K562 (cell line): ENCODE measurements at regions not wholly inside any gene's neighbourhood (a gene's known extent, or its start where the extent isn't known, plus 50 kb on each side); places are given as distances from the start of the nearest gene placed in this dataset.
"Not testable (repeated sequence)": the region's sequence is repeated elsewhere in the genome, so short reads cannot be mapped to it uniquely, and the experiment has no call there.

ENCODE experiments used
- ATAC-seq: fragments of 200-7000 bp; cut with Tn5 transposase; 3 replicates; pipeline ENCODE4 v1.9.1; 2020; ENCODE audit warnings: moderate library complexity
- BruUV-seq: library from RNA; stranded (reverse); fragments of 400-500 nt; replicated peaks from 2 replicates; lab custom pipeline; 2021; lab: Mats Ljungman, UMichigan
- CTCF ChIA-PET: fragments of 300-600 bp; formaldehyde crosslinking; extraction: SDS; loops from one replicate; lab custom pipeline; 2021; ENCODE audit warnings: low intra/inter-chr PET ratio; lab: Yijun Ruan, JAX
- POLR2A ChIA-PET: fragments of 300-600, 350-650 bp; sonication (Branson Sonifier 250); formaldehyde crosslinking; extraction: SDS; loops from one replicate; lab custom pipeline; 2021; ENCODE audit warnings: antibody characterized with exemption, inconsistent platforms; lab: Yijun Ruan, JAX
- DNase-seq, 4 experiments: peaks; one replicate each; pipeline versions ENCODE4 v3.0.0 to v3.0.0-alpha.2; 2011 to 2018; ENCODE audit warnings: low spot score in 3 of 4, mixed read lengths in 3 of 4; ENCODE audit errors: extremely low read depth in 1 of 4
- FAIRE-seq: peaks from 2 replicates; lab custom pipeline; 2011; peaks lifted over from hg19 to GRCh38; lab: Jason Lieb, UNC
- H2AFZ ChIP-seq: 2 replicates; pipeline ENCODE4 v1.6.0; 2011; ENCODE audit warnings: low read depth, low read length, control low read depth, inconsistent platforms
- H3K27ac ChIP-seq: fragments of 200-600 bp; 3 replicates; pipeline ENCODE4 v1.8.0; 2011; ENCODE audit warnings: low read depth, mild to moderate bottlenecking, control low read depth, inconsistent platforms, low read length, moderate library complexity, mixed read lengths; ENCODE audit errors: extremely low read depth
- H3K27me3 ChIP-seq, 2 experiments: fragments of 300-600 bp in 1 of 2; 2 replicates in 1 of 2; 3 replicates in 1 of 2; pipeline versions ENCODE4 v1.6.0 to v1.8.0; 2011; ENCODE audit warnings: inconsistent platforms in 2 of 2, low read length in 2 of 2, mild to moderate bottlenecking in 1 of 2, mixed read lengths in 1 of 2, moderate library complexity in 1 of 2; ENCODE audit not compliant: control insufficient read depth in 2 of 2, insufficient read depth in 2 of 2
- H3K36me3 ChIP-seq: fragments of 300-600 bp; 3 replicates; pipeline ENCODE4 v1.8.0; 2011; ENCODE audit warnings: mild to moderate bottlenecking, low read length, inconsistent platforms; ENCODE audit not compliant: control insufficient read depth, insufficient read depth
- H3K4me1 ChIP-seq, 2 experiments: fragments of 200-600 bp in 1 of 2; replicated peaks in 1 of 2; 2 replicates in 1 of 2; 3 replicates in 1 of 2; pipeline versions ENCODE4 v1.5.1 to v1.8.0; 2011; ENCODE audit warnings: inconsistent platforms in 2 of 2, low read length in 2 of 2, mild to moderate bottlenecking in 1 of 2, mixed read lengths in 1 of 2, moderate library complexity in 1 of 2; ENCODE audit not compliant: control insufficient read depth in 2 of 2, insufficient read depth in 2 of 2
- H3K4me2 ChIP-seq: 2 replicates; pipeline ENCODE4 v1.6.1; 2011; ENCODE audit warnings: low read length, control low read depth, inconsistent platforms, mixed read lengths; ENCODE audit not compliant: insufficient read depth
- H3K4me3 ChIP-seq: fragments of 200-600 bp; sonication (generic), shearing (Covaris generic); 2 replicates; pipeline ENCODE4 v1.5.1; 2016; ENCODE audit warnings: control low read depth, inconsistent platforms
- H3K79me2 ChIP-seq: fragments of 200-600 bp; 3 replicates; pipeline ENCODE4 v1.8.0; 2011; ENCODE audit warnings: low read length, inconsistent platforms; ENCODE audit not compliant: control insufficient read depth, insufficient read depth
- H3K9ac ChIP-seq, 2 experiments: 2 replicates each; pipeline versions ENCODE4 v1.6.0 to v1.6.1; 2011; ENCODE audit warnings: low read depth in 2 of 2, low read length in 2 of 2, control low read depth in 1 of 2, inconsistent platforms in 1 of 2, mild to moderate bottlenecking in 1 of 2, mixed read lengths in 1 of 2; ENCODE audit not compliant: insufficient read depth in 1 of 2
- H3K9me1 ChIP-seq: one replicate; pipeline ENCODE4 v1.6.0; 2011; ENCODE audit warnings: inconsistent platforms, mild to moderate bottlenecking, low read length, moderate library complexity; ENCODE audit not compliant: control insufficient read depth, insufficient read depth
- H3K9me3 ChIP-seq: replicated peaks from 2 replicates; pipeline ENCODE4 v1.5.1; 2011; ENCODE audit warnings: low read depth, low read length, inconsistent platforms; ENCODE audit not compliant: control insufficient read depth, insufficient read depth
- H4K20me1 ChIP-seq: replicated peaks from 2 replicates; pipeline ENCODE4 v1.6.1; 2011; ENCODE audit warnings: low read length, inconsistent platforms, mixed read lengths; ENCODE audit not compliant: control insufficient read depth, insufficient read depth
- CTCF ChIP-seq, 3 experiments: IDR thresholded peaks in 2 of 3; conservative IDR thresholded peaks in 1 of 3; 2 replicates each; pipeline ENCODE4 v1.5.1; 2011 to 2012; ENCODE audit warnings: low read length in 3 of 3, mild to moderate bottlenecking in 3 of 3, control low read depth in 2 of 3, improper control_type of control experiment in 1 of 3, inconsistent platforms in 1 of 3, low read depth in 1 of 3, mixed read lengths in 1 of 3, moderate library complexity in 1 of 3; ENCODE audit not compliant: insufficient read depth in 2 of 3
- E2F4 ChIP-seq: sonication (generic); formaldehyde crosslinking; IDR thresholded peaks from 2 replicates; pipeline ENCODE4 v1.8.0; 2022; ENCODE audit warnings: mild to moderate bottlenecking, low read depth, missing genetic modification reagents
- FOXA1 ChIP-seq: fragments of 450-650 bp; IDR thresholded peaks from 2 replicates; pipeline ENCODE4 v1.6.1; 2016; ENCODE audit warnings: mild to moderate bottlenecking, borderline replicate concordance
- NFIX ChIP-seq: fragments of 250-450 bp; sonication (Bioruptor Pico); IDR thresholded peaks from 2 replicates; pipeline ENCODE4 v1.4.0; 2020; ENCODE audit warnings: low read depth, mild to moderate bottlenecking, moderate library complexity
- PYGO2 ChIP-seq: fragments of 450-650 bp; IDR thresholded peaks from 2 replicates; pipeline ENCODE4 v1.6.1; 2016; ENCODE audit warnings: mild to moderate bottlenecking, missing genetic modification characterization, moderate library complexity, missing compliant biosample characterization
- SMARCB1 ChIP-seq: IDR thresholded peaks from 2 replicates; pipeline ENCODE4 v1.6.1; 2011; ENCODE audit warnings: improper control_type of control experiment, low read depth; ENCODE audit not compliant: insufficient read length
- ZNF444 ChIP-seq: fragments of 250-450 bp; sonication (Bioruptor Pico); IDR thresholded peaks from 2 replicates; pipeline ENCODE4 v1.4.0; 2020; ENCODE audit warnings: mild to moderate bottlenecking, moderate library complexity
- WGBS: fragments of 100-300 bp; shearing (Covaris generic); methylation state at CpG from one replicate; pipeline ENCODE4 v1.1.6; 2016; ENCODE audit warnings: low coverage, mixed read lengths; ENCODE audit not compliant: insufficient coverage; ENCODE audit errors: missing lambda C conversion rate; 5-methylcytosine and 5-hydroxymethylcytosine counted together
- in situ Hi-C: fragments of 300-500 bp; cut with MboI; formaldehyde crosslinking; loops from 4 replicates; pipeline ENCODE4 v1.15.0; 2018; ENCODE audit warnings: inconsistent platforms, mixed read lengths
- intact Hi-C: fragments of 100-400 bp; cut with micrococcal nuclease; formaldehyde crosslinking; loops from 2 replicates; pipeline ENCODE4 v1.14.2; 2022

- WGBS, result 19% methylated on average over 19 of the region's 37 CpGs
- CTCF ChIA-PET, POLR2A ChIA-PET, H3K4me1 ChIP-seq, intact Hi-C loops, DNase-seq, BruUV-seq, H3K9ac ChIP-seq, H3K27me3 ChIP-seq, H3K9me3 ChIP-seq, H3K4me3 ChIP-seq, H4K20me1 ChIP-seq, H3K79me2 ChIP-seq, H2AFZ ChIP-seq, H3K36me3 ChIP-seq, FAIRE-seq, H3K4me2 ChIP-seq, in situ Hi-C loops, ATAC-seq, H3K27ac ChIP-seq, H3K9me1 ChIP-seq: not testable (repeated sequence)
Observed at GRCh38 chr11:91268512-91269295, 955.9 kb upstream of the FAT3 start.

- no peak overlapping the region for H2AFZ ChIP-seq
- DNase-seq (no peak), ATAC-seq (no peak), FAIRE-seq (no peak)
- ChIA-PET CTCF (no interaction called here), POLR2A (no interaction called here)
- H3K4me3 ChIP-seq, result no peak overlapping the region
- no peak overlapping the region for H3K9ac ChIP-seq
- no TSS peak for BruUV-seq
- no peaks in the 10 kb centered on the region for H3K79me2 ChIP-seq
- H3K4me1 ChIP-seq, result no peaks in the 10 kb centered on the region
- no peak overlapping the region for H3K27ac ChIP-seq
- no peaks in the 10 kb centered on the region for H3K27me3 ChIP-seq
- no peaks in the 10 kb centered on the region for H3K36me3 ChIP-seq
- WGBS, result 0% methylated on average over 1 of the region's 1 CpG
- in situ Hi-C loops (no loop called here), intact Hi-C loops (no loop called here)
- H3K4me2 ChIP-seq, result no peak overlapping the region
- H3K9me1 ChIP-seq, result no peaks in the 10 kb centered on the region
- H4K20me1 ChIP-seq, result no peaks in the 10 kb centered on the region
- no peaks in the 10 kb centered on the region for H3K9me3 ChIP-seq
- TF ChIP-seq FOXA1 (no peak), E2F4 (CRISPR knock-in tag) (no peak), NFIX (no peak), SMARCB1 (no peak), PYGO2 (no peak), CTCF (IDR thresholded peaks at IDR 0.05 in 2 of 3, conservative IDR thresholded peaks at IDR 0.05 in 1 of 3; ENCODE audit: insufficient read depth in 2 of 3, low read depth in 1 of 3, low read length in 3 of 3) (no peak), ZNF444 (CRISPR knock-in tag) (no peak)
Observed at GRCh38 chr11:91265946-91266345, 958.7 kb upstream of the FAT3 start.
